OCI-M1 (cell line): ENCODE measurements at regions not wholly inside any gene's neighbourhood (a gene's known extent, or its start where the extent isn't known, plus 50 kb on each side); places are given as distances from the start of the nearest gene placed in this dataset.
A peak's percentile ranks its signal among the peaks of the same experiment; 100 is the strongest.
"Not testable (repeated sequence)": the region's sequence is repeated elsewhere in the genome, so short reads cannot be mapped to it uniquely, and the experiment has no call there.

Experiments
- DNase-seq: peaks from one replicate; lab custom pipeline; 2025; lab: John Stamatoyannopoulos, UW

- DNase-seq: no peak
Observed at GRCh38 chr3:190192087-190192486, 71.4 kb upstream of the P3H2 start.

- DNase-seq: no peak
Observed at GRCh38 chr3:190188197-190188596, 67.5 kb upstream of the P3H2 start.

GRCh38 chr3:190183121-190183520, 62.4 kb upstream of the P3H2 start:
- peak; percentile 16 for DNase-seq

GRCh38 chr3:190182418-190183043, 61.8 kb upstream of the P3H2 start:
- no peak for DNase-seq

GRCh38 chr3:190180268-190180667, 59.6 kb upstream of the P3H2 start:
- no peak for DNase-seq

- DNase-seq: peak; percentile 52
Observed at GRCh38 chr3:190178779-190179178, 58.1 kb upstream of the P3H2 start.

- not testable (repeated sequence) for DNase-seq
Observed at GRCh38 chr3:190176933-190177525, 56.3 kb upstream of the P3H2 start.

- DNase-seq: peak; percentile 68
Observed at GRCh38 chr3:190176106-190176505, 55.4 kb upstream of the P3H2 start.

GRCh38 chr3:190175490-190175889, 54.8 kb upstream of the P3H2 start:
- DNase-seq: peak; percentile 65

GRCh38 chr3:190174471-190174870, 53.8 kb upstream of the P3H2 start:
- no peak for DNase-seq

GRCh38 chr3:190173426-190173825, 52.7 kb upstream of the P3H2 start:
- no peak for DNase-seq

GRCh38 chr3:190172751-190173150, 52.1 kb upstream of the P3H2 start:
- DNase-seq: no peak
